H1 (cell line): ENCODE measurements at regions not wholly inside any gene's neighbourhood (a gene's known extent, or its start where the extent isn't known, plus 50 kb on each side); places are given as distances from the start of the nearest gene placed in this dataset.

ENCODE experiments used
- CTCF ChIA-PET: fragments of 300-600 bp; sonication (Branson Sonifier 250); formaldehyde crosslinking; loops from one replicate; lab custom pipeline; 2021; ENCODE audit not compliant: partially characterized antibody; lab: Charles Lee
- POLR2A ChIA-PET: fragments of 300-600 bp; sonication (Branson Sonifier 250); formaldehyde crosslinking; loops from one replicate; lab custom pipeline; 2021; ENCODE audit warnings: inconsistent platforms; ENCODE audit not compliant: partially characterized antibody; lab: Charles Lee
- DNase-seq, 2 experiments: peaks; one replicate each; pipeline versions ENCODE4 v3.0.0 to v3.0.0-alpha.2; 2010 to 2022; ENCODE audit warnings: low spot score in 2 of 2, low read depth in 1 of 2, mixed read lengths in 1 of 2
- FAIRE-seq: peaks from 2 replicates; lab custom pipeline; 2011; peaks lifted over from hg19 to GRCh38; lab: Jason Lieb, UNC
- H2AFZ ChIP-seq: 2 replicates; pipeline ENCODE4 v1.8.1; 2012; ENCODE audit warnings: low read length, inconsistent platforms
- H2AK5ac ChIP-seq: 2 replicates; pipeline ENCODE4 v1.6.1; 2013; ENCODE audit warnings: low read depth, low read length
- H2BK120ac ChIP-seq: replicated peaks from 2 replicates; pipeline ENCODE3; 2013; ENCODE audit warnings: low read depth, low read length, inconsistent platforms
- H2BK12ac ChIP-seq: 2 replicates; pipeline ENCODE4 v1.6.1; 2013; ENCODE audit warnings: low read depth, low read length
- H2BK15ac ChIP-seq: 2 replicates; pipeline ENCODE4 v1.6.1; 2013; ENCODE audit warnings: low read length
- H2BK20ac ChIP-seq: 2 replicates; pipeline ENCODE4 v1.6.1; 2013; ENCODE audit warnings: low read length
- H2BK5ac ChIP-seq: 2 replicates; pipeline ENCODE4 v1.6.1; 2013; ENCODE audit warnings: low read depth, low read length
- H3K14ac ChIP-seq: 2 replicates; pipeline ENCODE4 v1.6.1; 2013; ENCODE audit warnings: inconsistent platforms; ENCODE audit not compliant: insufficient read length
- H3K18ac ChIP-seq: 2 replicates; pipeline ENCODE4 v1.6.1; 2013; ENCODE audit warnings: low read length; ENCODE audit errors: extremely low read depth
- H3K23ac ChIP-seq: 2 replicates; pipeline ENCODE4 v1.6.1; 2013; ENCODE audit warnings: inconsistent platforms; ENCODE audit not compliant: insufficient read length
- H3K23me2 ChIP-seq: 2 replicates; pipeline ENCODE4 v1.6.1; 2013; ENCODE audit warnings: low read depth, low read length
- H3K27ac ChIP-seq: 2 replicates; pipeline ENCODE4 v1.6.1; 2011; ENCODE audit warnings: low read depth, low read length, inconsistent platforms
- H3K27me3 ChIP-seq, 4 experiments: replicated peaks in 1 of 4; 1 replicate in 1 of 4; 2 replicates in 3 of 4; pipeline versions ENCODE4 v1.6.1 to v1.8.1; 2011 to 2013; ENCODE audit warnings: low read length in 3 of 4, mild to moderate bottlenecking in 3 of 4, inconsistent platforms in 2 of 4, mixed read lengths in 2 of 4, moderate library complexity in 1 of 4; ENCODE audit not compliant: control insufficient read depth in 3 of 4, insufficient read depth in 3 of 4; ENCODE audit errors: extremely low read depth in 1 of 4
- H3K36me3 ChIP-seq, 4 experiments: 2 replicates each; pipeline versions ENCODE4 v1.6.1 to v1.8.1; 2011 to 2013; ENCODE audit warnings: mild to moderate bottlenecking in 4 of 4, low read length in 3 of 4, moderate library complexity in 2 of 4, control low read depth in 1 of 4, inconsistent platforms in 1 of 4; ENCODE audit not compliant: insufficient read depth in 4 of 4, control insufficient read depth in 2 of 4
- H3K4ac ChIP-seq: replicated peaks from 2 replicates; pipeline ENCODE3; 2013; ENCODE audit warnings: low read length, low read depth, mixed read lengths, inconsistent platforms; ENCODE audit not compliant: insufficient read length
- H3K4me1 ChIP-seq, 4 experiments: replicated peaks in 1 of 4; 1 replicate in 1 of 4; 2 replicates in 3 of 4; pipeline versions ENCODE4 v1.6.1 to v1.8.1; 2011 to 2013; ENCODE audit warnings: low read length in 3 of 4, inconsistent platforms in 2 of 4, mixed read lengths in 1 of 4; ENCODE audit not compliant: insufficient read depth in 4 of 4, control insufficient read depth in 3 of 4
- H3K4me2 ChIP-seq, 2 experiments: 2 replicates each; pipeline versions ENCODE4 v1.6.1 to v1.8.1; 2011 to 2013; ENCODE audit warnings: low read depth in 2 of 2, low read length in 2 of 2, control low read depth in 1 of 2, inconsistent platforms in 1 of 2, mild to moderate bottlenecking in 1 of 2; ENCODE audit not compliant: insufficient read depth in 1 of 2
- H3K4me3 ChIP-seq, 4 experiments: fragments of 200-600, 300-600 bp in 1 of 4; sonication (generic), shearing (Covaris generic), sonication (Bioruptor Twin) in 1 of 4; 2 replicates each; pipeline versions ENCODE4 v1.5.1 to v1.8.1; 2011 to 2016; ENCODE audit warnings: low read length in 4 of 4, low read depth in 3 of 4, control low read depth in 2 of 4, inconsistent platforms in 2 of 4, mild to moderate bottlenecking in 2 of 4, mixed read lengths in 1 of 4, moderate library complexity in 1 of 4; ENCODE audit not compliant: insufficient read depth in 2 of 4; ENCODE audit errors: extremely low read depth in 1 of 4
- H3K56ac ChIP-seq: replicated peaks from 2 replicates; pipeline ENCODE3; 2013; ENCODE audit warnings: low read depth, mild to moderate bottlenecking, mixed read lengths, low read length, inconsistent platforms; ENCODE audit not compliant: insufficient read length
- H3K79me1 ChIP-seq: 2 replicates; pipeline ENCODE4 v1.6.1; 2013; ENCODE audit warnings: low read depth, low read length, control low read depth
- H3K79me2 ChIP-seq, 2 experiments: 2 replicates each; pipeline versions ENCODE4 v1.6.1 to v1.8.1; 2012 to 2013; ENCODE audit warnings: low read length in 2 of 2, mild to moderate bottlenecking in 2 of 2, inconsistent platforms in 1 of 2; ENCODE audit not compliant: insufficient read depth in 2 of 2, control insufficient read depth in 1 of 2
- H3K9ac ChIP-seq, 4 experiments: replicated peaks in 1 of 4; 1 replicate in 1 of 4; 2 replicates in 3 of 4; pipeline versions ENCODE4 v1.6.1 to v1.8.1; 2011 to 2013; ENCODE audit warnings: low read depth in 3 of 4, low read length in 3 of 4, control low read depth in 2 of 4, mild to moderate bottlenecking in 2 of 4, moderate library complexity in 2 of 4, inconsistent platforms in 1 of 4; ENCODE audit errors: extremely low read depth in 1 of 4
- H3K9me3 ChIP-seq, 2 experiments: 2 replicates each; pipeline versions ENCODE4 v1.6.1 to v1.8.1; 2012 to 2013; ENCODE audit warnings: mild to moderate bottlenecking in 2 of 2, moderate library complexity in 2 of 2, control low read depth in 1 of 2, inconsistent platforms in 1 of 2, low read depth in 1 of 2, low read length in 1 of 2, mixed read lengths in 1 of 2; ENCODE audit not compliant: insufficient read depth in 2 of 2
- H4K20me1 ChIP-seq, 2 experiments: replicated peaks in 1 of 2; 2 replicates each; pipeline versions ENCODE3 to v1.8.1; 2011 to 2013; ENCODE audit warnings: inconsistent platforms in 2 of 2, low read length in 2 of 2, mild to moderate bottlenecking in 1 of 2; ENCODE audit not compliant: insufficient read depth in 2 of 2, control insufficient read depth in 1 of 2
- H4K5ac ChIP-seq: 2 replicates; pipeline ENCODE4 v1.6.1; 2013; ENCODE audit warnings: low read length, low read depth, mixed read lengths, inconsistent platforms; ENCODE audit not compliant: insufficient read length
- H4K8ac ChIP-seq: 2 replicates; pipeline ENCODE4 v1.8.0; 2013; ENCODE audit warnings: mild to moderate bottlenecking, moderate library complexity, low read length, inconsistent platforms; ENCODE audit not compliant: insufficient read depth; ENCODE audit errors: extremely low read depth
- H4K91ac ChIP-seq: replicated peaks from 2 replicates; pipeline ENCODE3; 2013; ENCODE audit warnings: low read length, mixed read lengths, inconsistent platforms; ENCODE audit not compliant: insufficient read length
- KDM1A ChIP-seq: fragments of 200-600, 300-600 bp; sonication (generic); IDR thresholded peaks from 2 replicates; pipeline ENCODE4 v1.7.1; 2016; ENCODE audit warnings: mild to moderate bottlenecking, low read length, borderline replicate concordance
- PHF8 ChIP-seq: fragments of 200-600 bp; sonication (generic); conservative IDR thresholded peaks from 2 replicates; pipeline ENCODE4 v1.7.1; 2012; ENCODE audit warnings: low read depth, mild to moderate bottlenecking, inconsistent platforms, low read length, moderate library complexity
- TAF7 ChIP-seq: optimal IDR thresholded peaks from 2 replicates; pipeline ENCODE3; 2011; ENCODE audit warnings: low read depth, mild to moderate bottlenecking, inconsistent platforms, low read length, moderate library complexity, borderline replicate concordance
- WGBS, 2 experiments: shearing (Covaris generic) in 1 of 2; methylation state at CpG; one replicate each; pipeline versions ENCODE4 v1.1.6 to v1.1.7; 2013 to 2015; ENCODE audit warnings: low lambda C conversion rate in 2 of 2, mixed read lengths in 2 of 2, inconsistent platforms in 1 of 2, low coverage in 1 of 2, missing lambda C conversion rate in 1 of 2; ENCODE audit not compliant: insufficient replicate concordance in 2 of 2, insufficient coverage in 1 of 2, insufficient read length in 1 of 2; ENCODE audit errors: extremely low coverage in 1 of 2, missing lambda C conversion rate in 1 of 2; 5-methylcytosine and 5-hydroxymethylcytosine counted together
- TF ChIP-seq, protein P1 (sequence below): IDR thresholded peaks from 2 replicates; pipeline ENCODE4 v1.6.1; 2011; ENCODE audit warnings: low read length, improper control_type of control experiment

DNA sequence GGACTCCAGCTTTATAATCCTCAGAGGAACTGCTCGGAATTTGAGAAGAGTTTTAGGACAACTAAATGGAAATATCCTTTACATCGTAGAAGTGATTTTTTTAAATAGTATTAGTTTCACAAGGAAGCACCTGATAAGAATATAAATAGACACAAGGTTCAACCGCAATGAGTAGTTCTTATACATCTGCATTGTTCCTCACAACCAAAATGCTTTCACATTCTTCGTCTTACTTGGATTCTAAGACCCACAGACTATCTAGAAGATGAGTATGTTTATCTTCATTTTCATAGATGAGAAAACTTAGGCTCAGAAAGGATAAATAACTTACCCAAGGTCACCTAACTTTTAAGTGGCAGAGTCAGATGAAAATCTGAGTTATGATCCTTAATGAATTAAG, 469.0 kb downstream of the GALC start:
- no peaks in the 10 kb centered on the region for H4K20me1 ChIP-seq
- no peak for DNase-seq

More for the DNA sequence above, 469.0 kb downstream of the GALC start:
- TF ChIP-seq, protein P1, sequence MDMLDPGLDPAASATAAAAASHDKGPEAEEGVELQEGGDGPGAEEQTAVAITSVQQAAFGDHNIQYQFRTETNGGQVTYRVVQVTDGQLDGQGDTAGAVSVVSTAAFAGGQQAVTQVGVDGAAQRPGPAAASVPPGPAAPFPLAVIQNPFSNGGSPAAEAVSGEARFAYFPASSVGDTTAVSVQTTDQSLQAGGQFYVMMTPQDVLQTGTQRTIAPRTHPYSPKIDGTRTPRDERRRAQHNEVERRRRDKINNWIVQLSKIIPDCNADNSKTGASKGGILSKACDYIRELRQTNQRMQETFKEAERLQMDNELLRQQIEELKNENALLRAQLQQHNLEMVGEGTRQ: no peak
- TF ChIP-seq TAF7 (no peak), KDM1A (no peak), PHF8 (no peak)
- TF ChIP-seq, all 59 proteins: peak for 0
- Histone ChIP-seq H3K4me3 (no peak overlapping the region), H3K14ac (no peak overlapping the region), H4K8ac (no peak overlapping the region), H3K18ac (no peak overlapping the region), H2AFZ (no peak overlapping the region), H4K5ac (no peak overlapping the region), H3K4ac (no peak overlapping the region), H2BK5ac (no peak overlapping the region), H3K56ac (no peak overlapping the region), H2AK5ac (no peak overlapping the region), H3K23me2 (no peaks in the 10 kb centered on the region), H3K23ac (no peak overlapping the region), H3K9me3 (no peaks in the 10 kb centered on the region), H3K4me2 (no peak overlapping the region), H3K79me2 (no peaks in the 10 kb centered on the region), H3K4me1 (peaks cover 0 to 2% (median 0%) of the 10 kb centered on the region in 4 experiments; a peak in 2 of 7 replicates), H4K91ac (no peak overlapping the region), H3K36me3 (no peaks in the 10 kb centered on the region), H3K9ac (no peak overlapping the region), H2BK120ac (no peak overlapping the region), H2BK12ac (no peak overlapping the region), H3K79me1 (no peaks in the 10 kb centered on the region), H3K27me3 (no peaks in the 10 kb centered on the region), H3K27ac (no peak overlapping the region), H2BK20ac (no peak overlapping the region), H2BK15ac (no peak overlapping the region)
- POLR2A ChIA-PET: no interaction called here
- WGBS, 2 experiments: 93% methylated on average over 4 of the region's 4 CpGs; no CpG with 5 or more reads in 1 of the 2 experiments
- CTCF ChIA-PET: interaction anchor here (1.4 kb wide), 1 partner anchor 18 kb away, joined by 3 read pairs; no protein-coding TSS in a partner anchor
- FAIRE-seq: no peak
